ENCODE measurements at regions not wholly inside any gene's neighbourhood (a gene's known extent, or its start where the extent isn't known, plus 50 kb on each side); places are given as distances from the start of the nearest gene placed in this dataset.

- Histone ChIP-seq H3K4me1 (no peaks in the 10 kb centered on the region), H3K4me3 (no peak overlapping the region), H3K27me3 (ENCODE audit: low read depth) (no peaks in the 10 kb centered on the region), H3K36me3 (replicated peaks) (no peaks in the 10 kb centered on the region), H3K9me3 (no peaks in the 10 kb centered on the region)
- DNase-seq (ENCODE audit: low spot score in 2 of 2), result no peak
- in situ Hi-C loops (cut with MboI; ENCODE audit: low sequenced_read_pairs), result no loop called here
Observed at GRCh38 chr2:122166820-122167219, 411.4 kb downstream of the TSN start.

GRCh38 chr2:122167515-122167914, 412.1 kb downstream of the TSN start:
- H3K4me1 ChIP-seq, result no peaks in the 10 kb centered on the region
- in situ Hi-C loops (cut with MboI; ENCODE audit: low sequenced_read_pairs), result no loop called here
- H3K36me3 ChIP-seq (replicated peaks), result no peaks in the 10 kb centered on the region

GRCh38 chr2:122168799-122169198, 413.3 kb downstream of the TSN start:
- H3K4me3 ChIP-seq, result no peak overlapping the region
- no peaks in the 10 kb centered on the region for H3K27me3 ChIP-seq (ENCODE audit: low read depth)
- no peaks in the 10 kb centered on the region for H3K4me1 ChIP-seq
- DNase-seq (ENCODE audit: low spot score in 2 of 2), result peak in 1 of 2 experiments; percentile 45
- H3K9me3 ChIP-seq, result no peaks in the 10 kb centered on the region
- H3K36me3 ChIP-seq (replicated peaks), result no peaks in the 10 kb centered on the region
- in situ Hi-C loops (cut with MboI; ENCODE audit: low sequenced_read_pairs), result no loop called here

More at GRCh38 chr2:122167515-122167914, 412.1 kb downstream of the TSN start:
- no peak overlapping the region for H3K4me3 ChIP-seq
- H3K27me3 ChIP-seq (ENCODE audit: low read depth), result no peaks in the 10 kb centered on the region
- DNase-seq (ENCODE audit: low spot score in 2 of 2), result no peak
- H3K9me3 ChIP-seq, result no peaks in the 10 kb centered on the region

GRCh38 chr2:122172812-122173211, 417.4 kb downstream of the TSN start:
- H3K27me3 ChIP-seq (ENCODE audit: low read depth), result no peaks in the 10 kb centered on the region
- H3K4me1 ChIP-seq, result no peaks in the 10 kb centered on the region
- no peaks in the 10 kb centered on the region for H3K36me3 ChIP-seq (replicated peaks)
- H3K4me3 ChIP-seq, result no peak overlapping the region
- in situ Hi-C loops (cut with MboI; ENCODE audit: low sequenced_read_pairs), result no loop called here
- H3K9me3 ChIP-seq, result no peaks in the 10 kb centered on the region
- no peak for DNase-seq (ENCODE audit: low spot score in 2 of 2)

- in situ Hi-C loops (cut with MboI; ENCODE audit: low sequenced_read_pairs), result no loop called here
- H3K27me3 ChIP-seq (ENCODE audit: low read depth), result no peaks in the 10 kb centered on the region
Observed at GRCh38 chr2:122174061-122174460, 418.6 kb downstream of the TSN start.

GRCh38 chr2:122179492-122180165, 424.2 kb downstream of the TSN start:
- in situ Hi-C loops (cut with MboI; ENCODE audit: low sequenced_read_pairs), result no loop called here

More at GRCh38 chr2:122174061-122174460, 418.6 kb downstream of the TSN start:
- H3K9me3 ChIP-seq, result no peaks in the 10 kb centered on the region
- DNase-seq (ENCODE audit: low spot score in 2 of 2), result no peak
- H3K36me3 ChIP-seq (replicated peaks), result no peaks in the 10 kb centered on the region
- no peak overlapping the region for H3K4me3 ChIP-seq
- H3K4me1 ChIP-seq, result no peaks in the 10 kb centered on the region

GRCh38 chr2:122180972-122181371, 425.5 kb downstream of the TSN start:
- Histone ChIP-seq H3K36me3 (replicated peaks) (no peaks in the 10 kb centered on the region), H3K27me3 (ENCODE audit: low read depth) (no peaks in the 10 kb centered on the region), H3K4me1 (no peaks in the 10 kb centered on the region), H3K4me3 (no peak overlapping the region), H3K9me3 (no peaks in the 10 kb centered on the region)
- no peak for DNase-seq (ENCODE audit: low spot score in 2 of 2)
- in situ Hi-C loops (cut with MboI; ENCODE audit: low sequenced_read_pairs), result no loop called here

More at GRCh38 chr2:122179492-122180165, 424.2 kb downstream of the TSN start:
- Histone ChIP-seq H3K36me3 (replicated peaks) (no peaks in the 10 kb centered on the region), H3K9me3 (no peaks in the 10 kb centered on the region), H3K27me3 (ENCODE audit: low read depth) (no peaks in the 10 kb centered on the region), H3K4me3 (no peak overlapping the region), H3K4me1 (no peaks in the 10 kb centered on the region)
- DNase-seq (ENCODE audit: low spot score in 2 of 2), result no peak

GRCh38 chr2:122182616-122183355, 427.3 kb downstream of the TSN start:
- in situ Hi-C loops (cut with MboI; ENCODE audit: low sequenced_read_pairs), result no loop called here
- no peaks in the 10 kb centered on the region for H3K4me1 ChIP-seq
- H3K9me3 ChIP-seq, result no peaks in the 10 kb centered on the region
- H3K27me3 ChIP-seq (ENCODE audit: low read depth), result no peaks in the 10 kb centered on the region
- DNase-seq (ENCODE audit: low spot score in 2 of 2), result no peak
- H3K36me3 ChIP-seq (replicated peaks), result no peaks in the 10 kb centered on the region
- H3K4me3 ChIP-seq, result no peak overlapping the region

GRCh38 chr2:122183890-122184289, 428.4 kb downstream of the TSN start:
- Histone ChIP-seq H3K4me1 (no peaks in the 10 kb centered on the region), H3K27me3 (ENCODE audit: low read depth) (no peaks in the 10 kb centered on the region), H3K36me3 (replicated peaks) (no peaks in the 10 kb centered on the region), H3K4me3 (no peak overlapping the region), H3K9me3 (no peaks in the 10 kb centered on the region)
- DNase-seq (ENCODE audit: low spot score in 2 of 2), result no peak
- in situ Hi-C loops (cut with MboI; ENCODE audit: low sequenced_read_pairs), result no loop called here

GRCh38 chr2:122186761-122187222, 431.3 kb downstream of the TSN start:
- H3K27me3 ChIP-seq (ENCODE audit: low read depth), result no peaks in the 10 kb centered on the region
- H3K4me3 ChIP-seq, result no peak overlapping the region
- H3K4me1 ChIP-seq, result no peaks in the 10 kb centered on the region
- H3K36me3 ChIP-seq (replicated peaks), result no peaks in the 10 kb centered on the region
- in situ Hi-C loops (cut with MboI; ENCODE audit: low sequenced_read_pairs), result no loop called here
- H3K9me3 ChIP-seq, result no peaks in the 10 kb centered on the region
- no peak for DNase-seq (ENCODE audit: low spot score in 2 of 2)

GRCh38 chr2:122191331-122191730, 435.9 kb downstream of the TSN start:
- in situ Hi-C loops (cut with MboI; ENCODE audit: low sequenced_read_pairs), result no loop called here
- H3K4me3 ChIP-seq, result no peak overlapping the region
- no peaks in the 10 kb centered on the region for H3K27me3 ChIP-seq (ENCODE audit: low read depth)
- H3K36me3 ChIP-seq (replicated peaks), result no peaks in the 10 kb centered on the region
- peak; percentile 49 to 78 for DNase-seq (ENCODE audit: low spot score in 2 of 2)
- H3K4me1 ChIP-seq, result peaks cover 5% of the 10 kb centered on the region
- H3K9me3 ChIP-seq, result no peaks in the 10 kb centered on the region

GRCh38 chr2:122193622-122194021, 438.2 kb downstream of the TSN start:
- no peaks in the 10 kb centered on the region for H3K9me3 ChIP-seq
- H3K36me3 ChIP-seq (replicated peaks), result no peaks in the 10 kb centered on the region
- DNase-seq (ENCODE audit: low spot score in 2 of 2), result no peak
- peaks cover 5% of the 10 kb centered on the region for H3K4me1 ChIP-seq
- H3K27me3 ChIP-seq (ENCODE audit: low read depth), result no peaks in the 10 kb centered on the region
- no peak overlapping the region for H3K4me3 ChIP-seq
- in situ Hi-C loops (cut with MboI; ENCODE audit: low sequenced_read_pairs), result no loop called here

- H3K9me3 ChIP-seq, result no peaks in the 10 kb centered on the region
- H3K27me3 ChIP-seq (ENCODE audit: low read depth), result no peaks in the 10 kb centered on the region
- H3K4me3 ChIP-seq, result no peak overlapping the region
- H3K4me1 ChIP-seq, result peaks cover 5% of the 10 kb centered on the region
- no peaks in the 10 kb centered on the region for H3K36me3 ChIP-seq (replicated peaks)
- in situ Hi-C loops (cut with MboI; ENCODE audit: low sequenced_read_pairs), result no loop called here
- no peak for DNase-seq (ENCODE audit: low spot score in 2 of 2)
Observed at GRCh38 chr2:122194546-122194945, 439.1 kb downstream of the TSN start.

- DNase-seq (ENCODE audit: low spot score in 2 of 2), result peak; percentile 30 to 42
- in situ Hi-C loops (cut with MboI; ENCODE audit: low sequenced_read_pairs), result no loop called here
- Histone ChIP-seq H3K4me3 (no peak overlapping the region), H3K36me3 (replicated peaks) (no peaks in the 10 kb centered on the region), H3K4me1 (peaks cover 7% of the 10 kb centered on the region; the same call in 1 of the 2 replicates), H3K27me3 (ENCODE audit: low read depth) (no peaks in the 10 kb centered on the region), H3K9me3 (no peaks in the 10 kb centered on the region)
Observed at GRCh38 chr2:122203523-122203922, 448.1 kb downstream of the TSN start.

Data from HAP-1 (cell line).